H1 (cell line): ENCODE measurements at regions not wholly inside any gene's neighbourhood (a gene's known extent, or its start where the extent isn't known, plus 50 kb on each side); places are given as distances from the start of the nearest gene placed in this dataset.

ENCODE experiments used
- CTCF ChIA-PET: fragments of 300-600 bp; sonication (Branson Sonifier 250); formaldehyde crosslinking; loops from one replicate; lab custom pipeline; 2021; ENCODE audit not compliant: partially characterized antibody; lab: Charles Lee
- POLR2A ChIA-PET: fragments of 300-600 bp; sonication (Branson Sonifier 250); formaldehyde crosslinking; loops from one replicate; lab custom pipeline; 2021; ENCODE audit warnings: inconsistent platforms; ENCODE audit not compliant: partially characterized antibody; lab: Charles Lee
- DNase-seq, 2 experiments: peaks; one replicate each; pipeline versions ENCODE4 v3.0.0 to v3.0.0-alpha.2; 2010 to 2022; ENCODE audit warnings: low spot score in 2 of 2, low read depth in 1 of 2, mixed read lengths in 1 of 2
- FAIRE-seq: peaks from 2 replicates; lab custom pipeline; 2011; peaks lifted over from hg19 to GRCh38; lab: Jason Lieb, UNC
- H2AFZ ChIP-seq: 2 replicates; pipeline ENCODE4 v1.8.1; 2012; ENCODE audit warnings: low read length, inconsistent platforms
- H2AK5ac ChIP-seq: 2 replicates; pipeline ENCODE4 v1.6.1; 2013; ENCODE audit warnings: low read depth, low read length
- H2BK120ac ChIP-seq: replicated peaks from 2 replicates; pipeline ENCODE3; 2013; ENCODE audit warnings: low read depth, low read length, inconsistent platforms
- H2BK12ac ChIP-seq: 2 replicates; pipeline ENCODE4 v1.6.1; 2013; ENCODE audit warnings: low read depth, low read length
- H2BK15ac ChIP-seq: 2 replicates; pipeline ENCODE4 v1.6.1; 2013; ENCODE audit warnings: low read length
- H2BK20ac ChIP-seq: 2 replicates; pipeline ENCODE4 v1.6.1; 2013; ENCODE audit warnings: low read length
- H2BK5ac ChIP-seq: 2 replicates; pipeline ENCODE4 v1.6.1; 2013; ENCODE audit warnings: low read depth, low read length
- H3K14ac ChIP-seq: 2 replicates; pipeline ENCODE4 v1.6.1; 2013; ENCODE audit warnings: inconsistent platforms; ENCODE audit not compliant: insufficient read length
- H3K18ac ChIP-seq: 2 replicates; pipeline ENCODE4 v1.6.1; 2013; ENCODE audit warnings: low read length; ENCODE audit errors: extremely low read depth
- H3K23ac ChIP-seq: 2 replicates; pipeline ENCODE4 v1.6.1; 2013; ENCODE audit warnings: inconsistent platforms; ENCODE audit not compliant: insufficient read length
- H3K23me2 ChIP-seq: 2 replicates; pipeline ENCODE4 v1.6.1; 2013; ENCODE audit warnings: low read depth, low read length
- H3K27ac ChIP-seq: 2 replicates; pipeline ENCODE4 v1.6.1; 2011; ENCODE audit warnings: low read depth, low read length, inconsistent platforms
- H3K27me3 ChIP-seq, 4 experiments: replicated peaks in 1 of 4; 1 replicate in 1 of 4; 2 replicates in 3 of 4; pipeline versions ENCODE4 v1.6.1 to v1.8.1; 2011 to 2013; ENCODE audit warnings: low read length in 3 of 4, mild to moderate bottlenecking in 3 of 4, inconsistent platforms in 2 of 4, mixed read lengths in 2 of 4, moderate library complexity in 1 of 4; ENCODE audit not compliant: control insufficient read depth in 3 of 4, insufficient read depth in 3 of 4; ENCODE audit errors: extremely low read depth in 1 of 4
- H3K36me3 ChIP-seq, 4 experiments: 2 replicates each; pipeline versions ENCODE4 v1.6.1 to v1.8.1; 2011 to 2013; ENCODE audit warnings: mild to moderate bottlenecking in 4 of 4, low read length in 3 of 4, moderate library complexity in 2 of 4, control low read depth in 1 of 4, inconsistent platforms in 1 of 4; ENCODE audit not compliant: insufficient read depth in 4 of 4, control insufficient read depth in 2 of 4
- H3K4ac ChIP-seq: replicated peaks from 2 replicates; pipeline ENCODE3; 2013; ENCODE audit warnings: low read length, low read depth, mixed read lengths, inconsistent platforms; ENCODE audit not compliant: insufficient read length
- H3K4me1 ChIP-seq, 4 experiments: replicated peaks in 1 of 4; 1 replicate in 1 of 4; 2 replicates in 3 of 4; pipeline versions ENCODE4 v1.6.1 to v1.8.1; 2011 to 2013; ENCODE audit warnings: low read length in 3 of 4, inconsistent platforms in 2 of 4, mixed read lengths in 1 of 4; ENCODE audit not compliant: insufficient read depth in 4 of 4, control insufficient read depth in 3 of 4
- H3K4me2 ChIP-seq, 2 experiments: 2 replicates each; pipeline versions ENCODE4 v1.6.1 to v1.8.1; 2011 to 2013; ENCODE audit warnings: low read depth in 2 of 2, low read length in 2 of 2, control low read depth in 1 of 2, inconsistent platforms in 1 of 2, mild to moderate bottlenecking in 1 of 2; ENCODE audit not compliant: insufficient read depth in 1 of 2
- H3K4me3 ChIP-seq, 4 experiments: fragments of 200-600, 300-600 bp in 1 of 4; sonication (generic), shearing (Covaris generic), sonication (Bioruptor Twin) in 1 of 4; 2 replicates each; pipeline versions ENCODE4 v1.5.1 to v1.8.1; 2011 to 2016; ENCODE audit warnings: low read length in 4 of 4, low read depth in 3 of 4, control low read depth in 2 of 4, inconsistent platforms in 2 of 4, mild to moderate bottlenecking in 2 of 4, mixed read lengths in 1 of 4, moderate library complexity in 1 of 4; ENCODE audit not compliant: insufficient read depth in 2 of 4; ENCODE audit errors: extremely low read depth in 1 of 4
- H3K56ac ChIP-seq: replicated peaks from 2 replicates; pipeline ENCODE3; 2013; ENCODE audit warnings: low read depth, mild to moderate bottlenecking, mixed read lengths, low read length, inconsistent platforms; ENCODE audit not compliant: insufficient read length
- H3K79me1 ChIP-seq: 2 replicates; pipeline ENCODE4 v1.6.1; 2013; ENCODE audit warnings: low read depth, low read length, control low read depth
- H3K79me2 ChIP-seq, 2 experiments: 2 replicates each; pipeline versions ENCODE4 v1.6.1 to v1.8.1; 2012 to 2013; ENCODE audit warnings: low read length in 2 of 2, mild to moderate bottlenecking in 2 of 2, inconsistent platforms in 1 of 2; ENCODE audit not compliant: insufficient read depth in 2 of 2, control insufficient read depth in 1 of 2
- H3K9ac ChIP-seq, 4 experiments: replicated peaks in 1 of 4; 1 replicate in 1 of 4; 2 replicates in 3 of 4; pipeline versions ENCODE4 v1.6.1 to v1.8.1; 2011 to 2013; ENCODE audit warnings: low read depth in 3 of 4, low read length in 3 of 4, control low read depth in 2 of 4, mild to moderate bottlenecking in 2 of 4, moderate library complexity in 2 of 4, inconsistent platforms in 1 of 4; ENCODE audit errors: extremely low read depth in 1 of 4
- H3K9me3 ChIP-seq, 2 experiments: 2 replicates each; pipeline versions ENCODE4 v1.6.1 to v1.8.1; 2012 to 2013; ENCODE audit warnings: mild to moderate bottlenecking in 2 of 2, moderate library complexity in 2 of 2, control low read depth in 1 of 2, inconsistent platforms in 1 of 2, low read depth in 1 of 2, low read length in 1 of 2, mixed read lengths in 1 of 2; ENCODE audit not compliant: insufficient read depth in 2 of 2
- H4K20me1 ChIP-seq, 2 experiments: replicated peaks in 1 of 2; 2 replicates each; pipeline versions ENCODE3 to v1.8.1; 2011 to 2013; ENCODE audit warnings: inconsistent platforms in 2 of 2, low read length in 2 of 2, mild to moderate bottlenecking in 1 of 2; ENCODE audit not compliant: insufficient read depth in 2 of 2, control insufficient read depth in 1 of 2
- H4K5ac ChIP-seq: 2 replicates; pipeline ENCODE4 v1.6.1; 2013; ENCODE audit warnings: low read length, low read depth, mixed read lengths, inconsistent platforms; ENCODE audit not compliant: insufficient read length
- H4K8ac ChIP-seq: 2 replicates; pipeline ENCODE4 v1.8.0; 2013; ENCODE audit warnings: mild to moderate bottlenecking, moderate library complexity, low read length, inconsistent platforms; ENCODE audit not compliant: insufficient read depth; ENCODE audit errors: extremely low read depth
- H4K91ac ChIP-seq: replicated peaks from 2 replicates; pipeline ENCODE3; 2013; ENCODE audit warnings: low read length, mixed read lengths, inconsistent platforms; ENCODE audit not compliant: insufficient read length
- JUND ChIP-seq: IDR thresholded peaks from 2 replicates; pipeline ENCODE4 v1.6.1; 2011; ENCODE audit warnings: mild to moderate bottlenecking, improper control_type of control experiment, low read length
- RAD21 ChIP-seq, 2 experiments: IDR thresholded peaks in 1 of 2; conservative IDR thresholded peaks in 1 of 2; 2 replicates each; pipeline ENCODE4 v1.6.1; 2011; ENCODE audit warnings: low read depth in 2 of 2, low read length in 2 of 2, improper control_type of control experiment in 1 of 2, inconsistent platforms in 1 of 2, mild to moderate bottlenecking in 1 of 2, moderate library complexity in 1 of 2
- WGBS, 2 experiments: shearing (Covaris generic) in 1 of 2; methylation state at CpG; one replicate each; pipeline versions ENCODE4 v1.1.6 to v1.1.7; 2013 to 2015; ENCODE audit warnings: low lambda C conversion rate in 2 of 2, mixed read lengths in 2 of 2, inconsistent platforms in 1 of 2, low coverage in 1 of 2, missing lambda C conversion rate in 1 of 2; ENCODE audit not compliant: insufficient replicate concordance in 2 of 2, insufficient coverage in 1 of 2, insufficient read length in 1 of 2; ENCODE audit errors: extremely low coverage in 1 of 2, missing lambda C conversion rate in 1 of 2; 5-methylcytosine and 5-hydroxymethylcytosine counted together

- POLR2A ChIA-PET: interaction anchor here (0.7 kb wide), 1 partner anchor 260 kb away, joined by 3 read pairs; no protein-coding TSS in a partner anchor
- Histone ChIP-seq H3K18ac (no peak overlapping the region; the same call in 1 of the 2 replicates), H3K4me1 (peaks cover 3 to 7% (median 5%) of the 10 kb centered on the region in 4 experiments), H3K9me3 (no peaks in the 10 kb centered on the region), H2BK120ac (peak overlapping the region; percentile 48), H2BK5ac (peak overlapping the region; percentile 71; the same call in 1 of the 2 replicates), H3K56ac (no peak overlapping the region), H3K27me3 (no peaks in the 10 kb centered on the region), H3K9ac (no peak overlapping the region), H3K23me2 (no peaks in the 10 kb centered on the region; the same call in 1 of the 2 replicates), H3K79me2 (no peaks in the 10 kb centered on the region), H3K79me1 (no peaks in the 10 kb centered on the region), H2AFZ (no peak overlapping the region), H3K4ac (peak overlapping the region; percentile 92), H3K27ac (no peak overlapping the region), H3K4me2 (no peak overlapping the region), H4K8ac (no peak overlapping the region), H2BK12ac (peak overlapping the region; percentile 82; the same call in 1 of the 2 replicates), H3K23ac (no peak overlapping the region), H2AK5ac (peak overlapping the region; percentile 77; the same call in 1 of the 2 replicates), H3K36me3 (no peaks in the 10 kb centered on the region), H4K91ac (peak overlapping the region; percentile 87), H2BK15ac (0 out of 2 replicates have a peak overlapping the region, but pooled peaks have one; percentile 82), H2BK20ac (no peak overlapping the region), H3K4me3 (no peak overlapping the region), H4K5ac (no peak overlapping the region), H4K20me1 (no peaks in the 10 kb centered on the region), H3K14ac (no peak overlapping the region)
- FAIRE-seq: no peak
- CTCF ChIA-PET: no interaction called here
- DNase-seq: no peak
- WGBS, 2 experiments: 89% methylated on average over 9 of the region's 9 CpGs; no CpG with 5 or more reads in 1 of the 2 experiments
- TF ChIP-seq JUND (no peak), RAD21 (IDR thresholded peaks at IDR 0.05 in 1 of 2, conservative IDR thresholded peaks at IDR 0.05 in 1 of 2; ENCODE audit: low read depth in 2 of 2, low read length in 2 of 2) (peak in 1 of 2 experiments; percentile 25; a peak in 1 of 4 replicates)
These were observed 86.3 kb upstream of the HIVEP1 start for GRCh38 chr6:11925805-11926204.
